Naive thymus-derived CD4-positive, alpha-beta T cell (primary cell): ENCODE measurements at regions not wholly inside any gene's neighbourhood (a gene's known extent, or its start where the extent isn't known, plus 50 kb on each side); places are given as distances from the start of the nearest gene placed in this dataset.

Experiments used
- ATAC-seq: fragments of 150-1000 bp; cut with Tn5 transposase; 2 replicates; pipeline ENCODE4 v1.10.0; 2021; ENCODE audit warnings: mild to moderate bottlenecking, moderate library complexity
- CTCF ChIA-PET: fragments of 350-600 bp; sonication (Branson Sonifier 250); formaldehyde crosslinking; loops from one replicate; lab custom pipeline; 2021; ENCODE audit warnings: antibody characterized with exemption; lab: Charles Lee
- POLR2A ChIA-PET: fragments of 350-600 bp; sonication (Branson Sonifier 250); formaldehyde crosslinking; loops from one replicate; lab custom pipeline; 2021; ENCODE audit warnings: antibody characterized with exemption, inconsistent platforms; lab: Charles Lee
- DNase-seq, 9 donors: peaks; one replicate each; pipeline versions ENCODE4 v3.0.0 to v3.0.0-alpha.2; 2020 to 2022; ENCODE audit warnings: mixed read lengths in 1 of 9
- H3K27ac ChIP-seq: one replicate; pipeline ENCODE4 v1.7.0; 2013; ENCODE audit warnings: mild to moderate bottlenecking, low read depth, low read length, moderate library complexity
- H3K27me3 ChIP-seq, 2 donors: one replicate each; pipeline ENCODE4 v1.7.0; 2013; ENCODE audit warnings: low read length in 2 of 2, mild to moderate bottlenecking in 2 of 2, moderate library complexity in 2 of 2; ENCODE audit not compliant: control insufficient read depth in 2 of 2, insufficient read depth in 2 of 2
- H3K36me3 ChIP-seq, 3 experiments: 1 replicate in 2 of 3; 2 replicates in 1 of 3; pipeline ENCODE4 v1.7.0; 2013; ENCODE audit warnings: low read length in 3 of 3, mild to moderate bottlenecking in 3 of 3, moderate library complexity in 1 of 3; ENCODE audit not compliant: insufficient read depth in 3 of 3, control insufficient read depth in 2 of 3
- H3K4me1 ChIP-seq, 2 donors: one replicate each; pipeline ENCODE4 v1.7.0; 2013; ENCODE audit warnings: low read length in 2 of 2, mild to moderate bottlenecking in 2 of 2, moderate library complexity in 1 of 2; ENCODE audit not compliant: control insufficient read depth in 2 of 2, insufficient read depth in 2 of 2
- H3K4me3 ChIP-seq: 2 replicates; pipeline ENCODE4 v1.7.0; 2013; ENCODE audit warnings: mild to moderate bottlenecking, low read length
- H3K9me3 ChIP-seq, 3 experiments: 1 replicate in 2 of 3; 2 replicates in 1 of 3; pipeline ENCODE4 v1.7.0; 2013; ENCODE audit warnings: low read length in 3 of 3; ENCODE audit not compliant: control insufficient read depth in 2 of 3
- H3K27ac Mint-ChIP-seq, 9 donors: one replicate each; pipeline ENCODE4 v1.8.0; 2020 to 2022; ENCODE audit warnings: mixed read lengths in 9 of 9, mild to moderate bottlenecking in 8 of 9, moderate library complexity in 5 of 9, inconsistent platforms in 2 of 9
- H3K27me3 Mint-ChIP-seq, 5 donors: one replicate each; pipeline ENCODE4 v1.8.0; 2021 to 2022; ENCODE audit warnings: mixed read lengths in 5 of 5, mild to moderate bottlenecking in 1 of 5
- H3K36me3 Mint-ChIP-seq, 5 donors: one replicate each; pipeline ENCODE4 v1.8.0; 2020 to 2022; ENCODE audit warnings: mixed read lengths in 5 of 5, mild to moderate bottlenecking in 3 of 5, inconsistent platforms in 1 of 5
- H3K4me1 Mint-ChIP-seq, 7 donors: one replicate each; pipeline ENCODE4 v1.8.0; 2020 to 2022; ENCODE audit warnings: mixed read lengths in 7 of 7, mild to moderate bottlenecking in 3 of 7, inconsistent platforms in 1 of 7
- H3K4me3 Mint-ChIP-seq, 10 donors: one replicate each; pipeline ENCODE4 v1.8.0; 2020 to 2022; ENCODE audit warnings: mild to moderate bottlenecking in 10 of 10, mixed read lengths in 10 of 10, moderate library complexity in 6 of 10, inconsistent platforms in 2 of 10
- H3K9me3 Mint-ChIP-seq, 11 donors: one replicate each; pipeline ENCODE4 v1.8.0; 2020 to 2022; ENCODE audit warnings: mixed read lengths in 11 of 11, mild to moderate bottlenecking in 4 of 11, inconsistent platforms in 1 of 11, moderate library complexity in 1 of 11
- intact Hi-C, 2 donors: fragments of 100-400 bp; cut with micrococcal nuclease; formaldehyde crosslinking; loops; one replicate each; pipeline ENCODE4 v1.15.1; 2023

- Histone ChIP-seq H3K4me1 (no peaks in the 10 kb centered on the region), H3K9me3 (no peaks in the 10 kb centered on the region), H3K4me3 (no peak overlapping the region), H3K27me3 (no peaks in the 10 kb centered on the region), H3K36me3 (no peaks in the 10 kb centered on the region), H3K27ac (no peak overlapping the region)
- CTCF ChIA-PET: no interaction called here
- H3K27me3 Mint-ChIP-seq: no peaks in the 10 kb centered on the region
- ATAC-seq (no peak), DNase-seq (no peak)
- POLR2A ChIA-PET: no interaction called here
- no peaks in the 10 kb centered on the region for H3K4me1 Mint-ChIP-seq
- no peaks in the 10 kb centered on the region for H3K36me3 Mint-ChIP-seq
- H3K4me3 Mint-ChIP-seq: no peak overlapping the region
- H3K27ac Mint-ChIP-seq: no peak overlapping the region
- peaks cover 0 to 12% (median 5%) of the 10 kb centered on the region in 11 donors for H3K9me3 Mint-ChIP-seq
- intact Hi-C loops: no loop called here
Measured at GRCh38 chr6:19301980-19302379, 535.2 kb upstream of the ID4 start.

- H3K27me3 Mint-ChIP-seq: no peaks in the 10 kb centered on the region
- no peaks in the 10 kb centered on the region for H3K27me3 ChIP-seq
- H3K4me1 ChIP-seq: no peaks in the 10 kb centered on the region
- POLR2A ChIA-PET: no interaction called here
- H3K36me3 ChIP-seq: no peaks in the 10 kb centered on the region
- no peaks in the 10 kb centered on the region for H3K9me3 ChIP-seq
- no peak overlapping the region for H3K27ac Mint-ChIP-seq
- H3K36me3 Mint-ChIP-seq: no peaks in the 10 kb centered on the region
- intact Hi-C loops: no loop called here
- DNase-seq (no peak), ATAC-seq (no peak)
- H3K9me3 Mint-ChIP-seq: peaks cover 0 to 12% (median 5%) of the 10 kb centered on the region in 11 donors
- H3K4me1 Mint-ChIP-seq: no peaks in the 10 kb centered on the region
- no peak overlapping the region for H3K4me3 Mint-ChIP-seq
- no peak overlapping the region for H3K4me3 ChIP-seq
- H3K27ac ChIP-seq: no peak overlapping the region
- CTCF ChIA-PET: no interaction called here
Measured at GRCh38 chr6:19303383-19303782, 533.8 kb upstream of the ID4 start.

GRCh38 chr6:19309661-19310060 lies 527.5 kb upstream of the ID4 start:
- Mint-ChIP-seq H3K27me3 (no peaks in the 10 kb centered on the region), H3K36me3 (no peaks in the 10 kb centered on the region), H3K9me3 (peaks cover 6 to 28% (median 13%) of the 10 kb centered on the region in 11 donors), H3K4me1 (no peaks in the 10 kb centered on the region), H3K27ac (no peak overlapping the region), H3K4me3 (no peak overlapping the region)
- no peaks in the 10 kb centered on the region for H3K27me3 ChIP-seq
- POLR2A ChIA-PET: no interaction called here
- H3K4me1 ChIP-seq: no peaks in the 10 kb centered on the region
- no peaks in the 10 kb centered on the region for H3K36me3 ChIP-seq
- CTCF ChIA-PET: no interaction called here
- intact Hi-C loops: no loop called here
- H3K9me3 ChIP-seq: no peaks in the 10 kb centered on the region
- no peak overlapping the region for H3K27ac ChIP-seq
- no peak for DNase-seq
- ATAC-seq: no peak
- H3K4me3 ChIP-seq: no peak overlapping the region

GRCh38 chr6:19311786-19312185 lies 525.4 kb upstream of the ID4 start:
- Histone ChIP-seq H3K27ac (no peak overlapping the region), H3K4me3 (no peak overlapping the region), H3K36me3 (no peaks in the 10 kb centered on the region), H3K27me3 (no peaks in the 10 kb centered on the region), H3K9me3 (no peaks in the 10 kb centered on the region), H3K4me1 (no peaks in the 10 kb centered on the region)
- Mint-ChIP-seq H3K9me3 (peaks cover 9 to 28% (median 15%) of the 10 kb centered on the region in 11 donors), H3K4me3 (no peak overlapping the region), H3K27ac (no peak overlapping the region), H3K36me3 (no peaks in the 10 kb centered on the region), H3K27me3 (no peaks in the 10 kb centered on the region), H3K4me1 (no peaks in the 10 kb centered on the region)
- DNase-seq: no peak
- ChIA-PET CTCF (no interaction called here), POLR2A (no interaction called here)
- intact Hi-C loops: no loop called here
- ATAC-seq: no peak

GRCh38 chr6:19312241-19312978 lies 524.8 kb upstream of the ID4 start:
- Histone ChIP-seq H3K4me3 (no peak overlapping the region), H3K9me3 (no peaks in the 10 kb centered on the region), H3K27me3 (no peaks in the 10 kb centered on the region), H3K4me1 (no peaks in the 10 kb centered on the region), H3K27ac (no peak overlapping the region), H3K36me3 (no peaks in the 10 kb centered on the region)
- DNase-seq (no peak), ATAC-seq (no peak)
- H3K27ac Mint-ChIP-seq: no peak overlapping the region
- no peaks in the 10 kb centered on the region for H3K4me1 Mint-ChIP-seq
- H3K27me3 Mint-ChIP-seq: no peaks in the 10 kb centered on the region
- ChIA-PET CTCF (no interaction called here), POLR2A (no interaction called here)
- peaks cover 9 to 28% (median 15%) of the 10 kb centered on the region in 11 donors for H3K9me3 Mint-ChIP-seq
- intact Hi-C loops: no loop called here
- no peaks in the 10 kb centered on the region for H3K36me3 Mint-ChIP-seq
- no peak overlapping the region for H3K4me3 Mint-ChIP-seq

GRCh38 chr6:19317431-19317986 lies 519.7 kb upstream of the ID4 start:
- H3K4me3 Mint-ChIP-seq: no peak overlapping the region
- peaks cover 0 to 4% (median 0%) of the 10 kb centered on the region in 5 donors for H3K27me3 Mint-ChIP-seq
- ChIA-PET POLR2A (no interaction called here), CTCF (no interaction called here)
- H3K9me3 Mint-ChIP-seq: peaks cover 8 to 24% (median 10%) of the 10 kb centered on the region in 11 donors
- DNase-seq: no peak
- Histone ChIP-seq H3K4me3 (no peak overlapping the region), H3K27ac (no peak overlapping the region), H3K27me3 (no peaks in the 10 kb centered on the region), H3K36me3 (no peaks in the 10 kb centered on the region), H3K9me3 (peaks cover 0 to 7% (median 3%) of the 10 kb centered on the region in 3 experiments), H3K4me1 (no peaks in the 10 kb centered on the region)
- no peaks in the 10 kb centered on the region for H3K4me1 Mint-ChIP-seq
- intact Hi-C loops: no loop called here
- H3K36me3 Mint-ChIP-seq: no peaks in the 10 kb centered on the region
- no peak for ATAC-seq
- no peak overlapping the region for H3K27ac Mint-ChIP-seq

GRCh38 chr6:19319005-19319404 lies 518.2 kb upstream of the ID4 start:
- H3K4me1 ChIP-seq: no peaks in the 10 kb centered on the region
- Mint-ChIP-seq H3K27me3 (peaks cover 0 to 4% (median 0%) of the 10 kb centered on the region in 5 donors), H3K9me3 (peaks cover 4 to 18% (median 9%) of the 10 kb centered on the region in 11 donors), H3K36me3 (no peaks in the 10 kb centered on the region), H3K4me3 (no peak overlapping the region), H3K4me1 (no peaks in the 10 kb centered on the region), H3K27ac (no peak overlapping the region)
- no peaks in the 10 kb centered on the region for H3K27me3 ChIP-seq
- peaks cover 0 to 7% (median 3%) of the 10 kb centered on the region in 3 experiments for H3K9me3 ChIP-seq
- ATAC-seq: no peak
- H3K4me3 ChIP-seq: no peak overlapping the region
- H3K27ac ChIP-seq: no peak overlapping the region
- H3K36me3 ChIP-seq: no peaks in the 10 kb centered on the region
- ChIA-PET POLR2A (no interaction called here), CTCF (no interaction called here)
- no peak for DNase-seq
- intact Hi-C loops: no loop called here
